Esophagus squamous epithelium (tissue), 5 donors: ENCODE measurements at regions not wholly inside any gene's neighbourhood (a gene's known extent, or its start where the extent isn't known, plus 50 kb on each side); places are given as distances from the start of the nearest gene placed in this dataset.
A peak's percentile ranks its signal among the peaks of the same experiment; 100 is the strongest.

Experiments used
- DNase-seq: peaks from one replicate; lab custom pipeline; 2025; lab: John Stamatoyannopoulos, UW
- H3K27ac ChIP-seq, 4 donors: fragments of 200-600 bp; sonication (generic); one replicate each; pipeline ENCODE4 v1.5.1; 2016 to 2019; ENCODE audit warnings: mild to moderate bottlenecking in 1 of 4
- H3K27me3 ChIP-seq, 4 donors: fragments of 200-600 bp; sonication (generic); 1 replicate in 3 of 4; 2 replicates in 1 of 4; pipeline versions ENCODE4 v1.5.1 to v1.6.0; 2017 to 2021; ENCODE audit warnings: antibody characterized with exemption in 1 of 4
- H3K36me3 ChIP-seq, 3 donors: fragments of 200-600 bp; sonication (generic); one replicate each; pipeline ENCODE4 v1.5.1; 2016 to 2019
- H3K4me1 ChIP-seq, 3 donors: fragments of 200-600 bp; sonication (generic); one replicate each; pipeline ENCODE4 v1.5.1; 2017 to 2019
- H3K4me3 ChIP-seq, 4 donors: fragments of 200-600 bp; sonication (generic); 1 replicate in 3 of 4; 2 replicates in 1 of 4; pipeline ENCODE4 v1.5.1; 2016 to 2019; ENCODE audit warnings: mild to moderate bottlenecking in 2 of 4, moderate library complexity in 1 of 4
- H3K9me3 ChIP-seq, 3 donors: fragments of 200-600 bp; sonication (generic); one replicate each; pipeline ENCODE4 v1.5.1; 2016 to 2019
- POLR2A ChIP-seq, 4 donors: fragments of 450-650 bp; IDR thresholded peaks; one replicate each; pipeline ENCODE4 v1.6.1; 2017; ENCODE audit warnings: antibody characterized with exemption in 4 of 4, mild to moderate bottlenecking in 4 of 4, moderate library complexity in 3 of 4
- WGBS, 2 donors: methylation state at CpG; one replicate each; pipeline ENCODE4 v1.1.5; 2018; 5-methylcytosine and 5-hydroxymethylcytosine counted together
- intact Hi-C: fragments of 100-400 bp; cut with DNase I; formaldehyde crosslinking; loops from one replicate; pipeline ENCODE4 v1.15.0; 2022
- TF ChIP-seq, protein P1 (sequence below), 6 experiments: fragments of 450-650 bp in 4 of 6; fragments of 200-600 bp in 2 of 6; sonication (generic) in 2 of 6; IDR thresholded peaks; one replicate each; pipeline ENCODE4 v1.5.1; 2016 to 2019; ENCODE audit warnings: antibody characterized with exemption in 6 of 6, mild to moderate bottlenecking in 4 of 6, moderate library complexity in 4 of 6
- donor health status: DM: yes; HTN: yes; CAD: no.

DNA sequence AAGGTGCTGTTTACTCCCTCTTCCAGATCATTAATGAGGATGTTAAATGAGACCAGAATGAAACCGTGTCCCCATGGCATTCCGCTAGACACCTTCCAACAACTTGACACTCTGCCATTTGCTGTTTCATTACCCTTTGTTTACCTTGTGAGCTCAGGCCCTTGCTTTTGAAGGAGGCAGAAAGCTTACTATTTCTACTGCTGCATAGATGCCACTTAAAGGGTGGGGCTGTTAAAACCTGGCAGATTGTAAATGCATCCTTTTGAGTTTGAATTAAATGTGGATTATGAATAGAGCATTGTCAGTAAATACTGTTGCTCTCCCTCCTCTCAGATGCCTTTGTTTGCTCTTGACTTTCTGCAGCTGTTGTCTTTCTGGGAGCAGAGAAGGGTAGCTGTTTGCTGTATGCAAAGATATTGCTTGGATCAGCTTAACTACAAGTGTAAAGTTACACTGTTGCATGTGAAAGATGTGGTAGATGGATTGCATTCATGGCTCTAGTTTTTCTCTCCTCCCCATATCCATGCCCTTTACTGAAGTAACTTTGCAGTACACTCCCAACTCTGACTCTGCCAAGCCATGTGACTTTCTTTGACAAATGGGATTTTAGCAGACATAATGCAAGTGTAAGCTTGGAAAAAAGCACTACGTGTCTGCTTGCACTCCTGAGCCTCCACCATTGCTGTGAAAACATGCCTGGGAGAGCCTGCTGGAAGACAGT is 75.0 kb upstream of the DHX15 start:
- no peak for TF ChIP-seq POLR2A (IDR thresholded peaks at IDR 0.05)
- 19 to 28% methylated on average over 3 of the region's 3 CpGs for WGBS, 2 donors
- Histone ChIP-seq H3K27me3 (no peaks in the 10 kb centered on the region), H3K4me3 (no peak overlapping the region), H3K4me1 (peaks cover 4 to 27% (median 17%) of the 10 kb centered on the region in 3 donors), H3K36me3 (no peaks in the 10 kb centered on the region), H3K9me3 (no peaks in the 10 kb centered on the region), H3K27ac (peak overlapping the region; percentile 12 to 57 (median 40))
- intact Hi-C loops, result no loop called here
- no peak for DNase-seq

DNA sequence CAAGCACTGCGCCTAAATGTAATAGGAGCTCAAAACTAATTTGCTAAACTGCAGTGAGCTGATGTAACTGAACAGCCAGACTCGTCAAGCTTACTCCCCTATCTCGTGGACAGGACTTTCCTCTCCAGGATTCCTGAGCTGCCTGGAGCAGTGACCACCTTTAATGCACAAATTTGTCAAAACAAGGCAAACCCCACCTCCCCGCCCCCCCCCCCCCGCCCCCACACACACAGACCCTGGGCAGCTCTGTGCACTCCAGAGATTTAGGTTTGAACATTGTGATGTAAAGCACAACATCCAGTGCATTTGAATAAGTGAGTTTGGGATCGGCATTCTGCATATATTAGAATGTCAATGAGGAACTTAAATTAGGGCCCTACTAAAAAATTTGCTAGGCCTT is 77.7 kb upstream of the DHX15 start:
- WGBS, 2 donors, result 85 to 90% methylated on average over 2 to 4 of the region's 6 CpGs
- H3K27me3 ChIP-seq, result no peaks in the 10 kb centered on the region
- no peak overlapping the region for H3K27ac ChIP-seq
- no peak for DNase-seq
- no peaks in the 10 kb centered on the region for H3K36me3 ChIP-seq
- TF ChIP-seq, protein P1, sequence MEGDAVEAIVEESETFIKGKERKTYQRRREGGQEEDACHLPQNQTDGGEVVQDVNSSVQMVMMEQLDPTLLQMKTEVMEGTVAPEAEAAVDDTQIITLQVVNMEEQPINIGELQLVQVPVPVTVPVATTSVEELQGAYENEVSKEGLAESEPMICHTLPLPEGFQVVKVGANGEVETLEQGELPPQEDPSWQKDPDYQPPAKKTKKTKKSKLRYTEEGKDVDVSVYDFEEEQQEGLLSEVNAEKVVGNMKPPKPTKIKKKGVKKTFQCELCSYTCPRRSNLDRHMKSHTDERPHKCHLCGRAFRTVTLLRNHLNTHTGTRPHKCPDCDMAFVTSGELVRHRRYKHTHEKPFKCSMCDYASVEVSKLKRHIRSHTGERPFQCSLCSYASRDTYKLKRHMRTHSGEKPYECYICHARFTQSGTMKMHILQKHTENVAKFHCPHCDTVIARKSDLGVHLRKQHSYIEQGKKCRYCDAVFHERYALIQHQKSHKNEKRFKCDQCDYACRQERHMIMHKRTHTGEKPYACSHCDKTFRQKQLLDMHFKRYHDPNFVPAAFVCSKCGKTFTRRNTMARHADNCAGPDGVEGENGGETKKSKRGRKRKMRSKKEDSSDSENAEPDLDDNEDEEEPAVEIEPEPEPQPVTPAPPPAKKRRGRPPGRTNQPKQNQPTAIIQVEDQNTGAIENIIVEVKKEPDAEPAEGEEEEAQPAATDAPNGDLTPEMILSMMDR (IDR thresholded peaks at IDR 0.05), result no peak
- no peak for TF ChIP-seq POLR2A (IDR thresholded peaks at IDR 0.05)
- H3K9me3 ChIP-seq, result no peaks in the 10 kb centered on the region
- intact Hi-C loops, result no loop called here
- peaks cover 4 to 27% (median 17%) of the 10 kb centered on the region in 3 donors for H3K4me1 ChIP-seq
- no peak overlapping the region for H3K4me3 ChIP-seq

DNA sequence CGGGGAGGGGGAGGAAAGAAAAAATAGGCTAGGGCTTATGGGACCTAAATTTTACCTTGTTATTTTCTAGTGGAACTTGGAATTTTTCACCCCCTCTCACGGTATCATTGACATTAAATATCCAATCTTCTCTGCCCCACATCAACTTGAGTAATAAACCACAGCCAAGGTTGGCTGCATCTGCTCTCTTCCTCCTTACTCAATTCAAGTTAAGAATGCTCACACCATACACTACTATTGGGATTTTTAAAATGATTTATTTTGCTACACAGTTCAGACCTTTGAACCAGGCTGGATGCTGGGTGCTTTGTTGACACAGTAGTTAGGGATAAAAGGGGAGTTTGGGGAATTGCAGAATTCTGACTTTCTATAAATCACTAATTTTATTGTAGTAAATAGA is 78.2 kb upstream of the DHX15 start:
- 66 to 74% methylated on average over 2 of the region's 2 CpGs for WGBS, 2 donors
- DNase-seq, result no peak
- intact Hi-C loops, result no loop called here

DNA sequence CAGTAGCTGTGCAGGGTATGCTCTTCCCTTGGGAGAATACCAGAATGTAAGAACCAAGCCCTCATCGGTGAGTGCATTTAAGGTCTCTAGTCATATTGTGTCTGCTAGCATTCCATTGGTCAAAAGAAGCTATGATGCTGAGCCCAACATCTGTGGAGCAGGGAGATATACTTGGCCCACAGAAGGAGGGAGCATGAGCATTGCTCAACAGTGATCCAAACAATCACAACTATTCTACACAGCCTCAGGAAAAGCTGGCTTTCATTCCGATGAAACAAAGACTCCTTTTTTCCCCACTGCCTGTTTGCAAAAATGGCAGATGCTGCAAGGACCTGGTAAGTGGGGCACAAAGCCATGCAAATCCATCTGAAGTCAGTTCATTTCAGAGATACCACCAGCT is 80.6 kb upstream of the DHX15 start:
- TF ChIP-seq, protein P1 (IDR thresholded peaks at IDR 0.05), result no peak
- no peak for TF ChIP-seq POLR2A (IDR thresholded peaks at IDR 0.05)
- 22 to 63% methylated on average over 1 to 2 of the region's 2 CpGs for WGBS, 2 donors
- peaks cover 0 to 2% (median 0%) of the 10 kb centered on the region in 3 donors for H3K4me1 ChIP-seq
- no peak overlapping the region for H3K27ac ChIP-seq
- H3K4me3 ChIP-seq, result no peak overlapping the region
- H3K36me3 ChIP-seq, result no peaks in the 10 kb centered on the region
- intact Hi-C loops, result no loop called here
- no peaks in the 10 kb centered on the region for H3K9me3 ChIP-seq
- no peak for DNase-seq
- no peaks in the 10 kb centered on the region for H3K27me3 ChIP-seq

More for the DNA sequence above, 78.2 kb upstream of the DHX15 start:
- Histone ChIP-seq H3K36me3 (no peaks in the 10 kb centered on the region), H3K27me3 (no peaks in the 10 kb centered on the region), H3K27ac (no peak overlapping the region), H3K4me1 (peaks cover 4 to 27% (median 17%) of the 10 kb centered on the region in 3 donors), H3K9me3 (no peaks in the 10 kb centered on the region), H3K4me3 (no peak overlapping the region)
- TF ChIP-seq, protein P1 (IDR thresholded peaks at IDR 0.05), result no peak
- TF ChIP-seq POLR2A (IDR thresholded peaks at IDR 0.05), result no peak

DNA sequence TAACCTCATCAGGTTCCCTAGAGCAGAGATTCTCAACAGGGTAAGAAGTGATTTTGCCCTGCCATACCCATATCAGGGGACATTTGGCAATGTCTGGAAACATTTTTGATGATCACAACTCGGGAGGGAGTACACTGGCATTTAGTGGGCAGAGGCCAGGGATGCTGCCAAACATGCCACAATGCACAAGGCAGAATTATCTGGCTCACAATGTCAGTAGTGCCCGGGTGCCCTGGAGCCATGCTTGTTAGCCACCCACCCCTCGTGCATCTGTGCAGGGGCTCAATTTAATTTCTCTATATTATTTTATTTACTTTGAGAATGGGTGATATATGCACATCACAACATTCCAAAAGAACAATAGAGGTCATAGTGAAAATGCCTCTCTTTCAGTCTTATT is 82.0 kb upstream of the DHX15 start:
- H3K27ac ChIP-seq, result no peak overlapping the region
- intact Hi-C loops, result no loop called here
- WGBS, 2 donors, result 68 to 80% methylated on average over 3 of the region's 3 CpGs
- H3K4me1 ChIP-seq, result no peaks in the 10 kb centered on the region
- no peak for DNase-seq
- H3K36me3 ChIP-seq, result no peaks in the 10 kb centered on the region
- H3K9me3 ChIP-seq, result no peaks in the 10 kb centered on the region
- no peak for TF ChIP-seq POLR2A (IDR thresholded peaks at IDR 0.05)
- TF ChIP-seq, protein P1 (IDR thresholded peaks at IDR 0.05), result no peak
- H3K27me3 ChIP-seq, result no peaks in the 10 kb centered on the region
- no peak overlapping the region for H3K4me3 ChIP-seq
